WTC11 (cell line): ENCODE measurements at regions not wholly inside any gene's neighbourhood (a gene's known extent, or its start where the extent isn't known, plus 50 kb on each side); places are given as distances from the start of the nearest gene placed in this dataset.

ENCODE experiments used
- ATAC-seq: fragments of 200-7000 bp; cut with Tn5 transposase; 2 replicates; pipeline ENCODE4 v1.10.0; 2021; ENCODE audit warnings: mild to moderate bottlenecking, moderate library complexity
- CTCF ChIA-PET: fragments of 300-600 bp; sonication (Branson Sonifier 250); formaldehyde crosslinking; loops from one replicate; lab custom pipeline; 2021; ENCODE audit warnings: antibody characterized with exemption; lab: Charles Lee
- POLR2A ChIA-PET: fragments of 350-600 bp; sonication (Branson Sonifier 250); formaldehyde crosslinking; loops from one replicate; lab custom pipeline; 2021; ENCODE audit warnings: antibody characterized with exemption; lab: Charles Lee
- DNase-seq: peaks from one replicate; pipeline ENCODE4 v3.0.0; 2021; ENCODE audit warnings: low spot score
- H3K27ac Mint-ChIP-seq: 2 replicates; pipeline ENCODE4 v1.8.0; 2021; ENCODE audit warnings: mixed read lengths
- H3K27me3 Mint-ChIP-seq: 2 replicates; pipeline ENCODE4 v1.8.0; 2021; ENCODE audit warnings: low read depth, mild to moderate bottlenecking, moderate library complexity, mixed read lengths
- H3K36me3 Mint-ChIP-seq: 2 replicates; pipeline ENCODE4 v1.8.0; 2021; ENCODE audit warnings: mixed read lengths
- H3K4me1 Mint-ChIP-seq: 2 replicates; pipeline ENCODE4 v1.8.0; 2022; ENCODE audit warnings: mixed read lengths
- H3K4me3 Mint-ChIP-seq: 2 replicates; pipeline ENCODE4 v1.8.0; 2021; ENCODE audit warnings: mild to moderate bottlenecking, moderate library complexity, mixed read lengths
- H3K9me3 Mint-ChIP-seq: 2 replicates; pipeline ENCODE4 v1.8.0; 2021; ENCODE audit warnings: mixed read lengths
- ELF4 ChIP-seq: sonication (generic); formaldehyde crosslinking; IDR thresholded peaks from 2 replicates; pipeline ENCODE4 v1.8.1; 2022; ENCODE audit warnings: low read depth, mild to moderate bottlenecking, moderate library complexity, missing genetic modification reagents
- ESRRA ChIP-seq: sonication (generic); formaldehyde crosslinking; IDR thresholded peaks from 2 replicates; pipeline ENCODE4 v1.8.1; 2022; ENCODE audit warnings: mild to moderate bottlenecking, missing genetic modification reagents, borderline replicate concordance
- NFYB ChIP-seq: sonication (generic); formaldehyde crosslinking; conservative IDR thresholded peaks from 2 replicates; pipeline ENCODE4 v1.8.0; 2022; ENCODE audit warnings: low read depth, missing genetic modification reagents
- RORB ChIP-seq: fragments of 250-450 bp; sonication (Bioruptor Pico); IDR thresholded peaks from 2 replicates; pipeline ENCODE4 v1.9.0; 2021; ENCODE audit warnings: mild to moderate bottlenecking
- TCF7 ChIP-seq: sonication (generic); formaldehyde crosslinking; IDR thresholded peaks from 2 replicates; pipeline ENCODE4 v1.8.0; 2022; ENCODE audit warnings: mild to moderate bottlenecking, low read depth, missing genetic modification reagents, moderate library complexity
- TF ChIP-seq, protein P1 (sequence below): sonication (generic); formaldehyde crosslinking; IDR thresholded peaks from 2 replicates; pipeline ENCODE4 v1.8.1; 2023; ENCODE audit warnings: mild to moderate bottlenecking, missing genetic modification reagents
- TF ChIP-seq, protein P2 (sequence below): fragments of 250-450 bp; sonication (Bioruptor Pico); IDR thresholded peaks from 2 replicates; pipeline ENCODE4 v1.9.0; 2021; ENCODE audit warnings: mild to moderate bottlenecking
- TF ChIP-seq, protein P3 (sequence below): sonication (generic); formaldehyde crosslinking; IDR thresholded peaks from 2 replicates; pipeline ENCODE4 v1.8.1; 2022; ENCODE audit warnings: missing genetic modification reagents, borderline replicate concordance
- TF ChIP-seq, protein P4 (sequence below): sonication (generic); formaldehyde crosslinking; IDR thresholded peaks from 2 replicates; pipeline ENCODE4 v1.8.1; 2022; ENCODE audit warnings: mild to moderate bottlenecking, missing genetic modification reagents, moderate library complexity, borderline replicate concordance
- TF ChIP-seq, protein P5 (sequence below): sonication (generic); formaldehyde crosslinking; IDR thresholded peaks from 2 replicates; pipeline ENCODE4 v1.8.1; 2023; ENCODE audit warnings: mild to moderate bottlenecking, moderate library complexity, missing genetic modification reagents
- TF ChIP-seq, protein P6 (sequence below): fragments of 250-450 bp; sonication (Bioruptor Pico); IDR thresholded peaks from 2 replicates; pipeline ENCODE4 v2.1.2; 2022; ENCODE audit warnings: mild to moderate bottlenecking, moderate library complexity
- TF ChIP-seq, protein P7 (sequence below): fragments of 250-450 bp; sonication (Bioruptor Pico); conservative IDR thresholded peaks from 2 replicates; pipeline ENCODE4 v1.9.0; 2021; ENCODE audit warnings: mild to moderate bottlenecking
- TF ChIP-seq, protein P8 (sequence below): sonication (generic); formaldehyde crosslinking; IDR thresholded peaks from 2 replicates; pipeline ENCODE4 v1.8.1; 2022; ENCODE audit warnings: low read depth, missing genetic modification reagents, borderline replicate concordance

DNA sequence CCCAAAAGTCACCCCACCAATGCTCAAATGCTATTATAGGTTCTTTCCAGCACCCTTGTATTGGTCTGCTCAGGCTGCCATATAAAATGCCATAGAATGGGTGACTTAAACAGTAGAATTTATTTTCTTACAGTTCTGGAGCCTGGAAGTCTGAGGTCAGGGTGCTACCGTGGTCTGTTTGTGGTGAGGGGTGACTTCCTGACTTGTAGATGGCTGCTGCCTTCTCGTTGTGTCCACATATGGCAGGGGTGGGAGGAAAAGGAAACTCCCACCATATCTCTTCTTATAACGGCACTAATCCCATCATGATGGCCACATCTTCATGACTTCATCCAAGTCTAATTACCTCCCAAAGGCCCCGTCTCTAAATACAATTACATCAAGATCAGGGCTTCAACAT, 257.8 kb upstream of the TARS1 start (continued):
- TF ChIP-seq, protein P1, sequence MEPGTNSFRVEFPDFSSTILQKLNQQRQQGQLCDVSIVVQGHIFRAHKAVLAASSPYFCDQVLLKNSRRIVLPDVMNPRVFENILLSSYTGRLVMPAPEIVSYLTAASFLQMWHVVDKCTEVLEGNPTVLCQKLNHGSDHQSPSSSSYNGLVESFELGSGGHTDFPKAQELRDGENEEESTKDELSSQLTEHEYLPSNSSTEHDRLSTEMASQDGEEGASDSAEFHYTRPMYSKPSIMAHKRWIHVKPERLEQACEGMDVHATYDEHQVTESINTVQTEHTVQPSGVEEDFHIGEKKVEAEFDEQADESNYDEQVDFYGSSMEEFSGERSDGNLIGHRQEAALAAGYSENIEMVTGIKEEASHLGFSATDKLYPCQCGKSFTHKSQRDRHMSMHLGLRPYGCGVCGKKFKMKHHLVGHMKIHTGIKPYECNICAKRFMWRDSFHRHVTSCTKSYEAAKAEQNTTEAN (CRISPR knock-in tag) = no peak
- TF ChIP-seq RORB (CRISPR knock-in tag) (no peak), ELF4 (CRISPR knock-in tag) (no peak)
- TF ChIP-seq, protein P2, sequence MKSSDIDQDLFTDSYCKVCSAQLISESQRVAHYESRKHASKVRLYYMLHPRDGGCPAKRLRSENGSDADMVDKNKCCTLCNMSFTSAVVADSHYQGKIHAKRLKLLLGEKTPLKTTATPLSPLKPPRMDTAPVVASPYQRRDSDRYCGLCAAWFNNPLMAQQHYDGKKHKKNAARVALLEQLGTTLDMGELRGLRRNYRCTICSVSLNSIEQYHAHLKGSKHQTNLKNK (CRISPR knock-in tag) = no peak
- TF ChIP-seq, protein P3, sequence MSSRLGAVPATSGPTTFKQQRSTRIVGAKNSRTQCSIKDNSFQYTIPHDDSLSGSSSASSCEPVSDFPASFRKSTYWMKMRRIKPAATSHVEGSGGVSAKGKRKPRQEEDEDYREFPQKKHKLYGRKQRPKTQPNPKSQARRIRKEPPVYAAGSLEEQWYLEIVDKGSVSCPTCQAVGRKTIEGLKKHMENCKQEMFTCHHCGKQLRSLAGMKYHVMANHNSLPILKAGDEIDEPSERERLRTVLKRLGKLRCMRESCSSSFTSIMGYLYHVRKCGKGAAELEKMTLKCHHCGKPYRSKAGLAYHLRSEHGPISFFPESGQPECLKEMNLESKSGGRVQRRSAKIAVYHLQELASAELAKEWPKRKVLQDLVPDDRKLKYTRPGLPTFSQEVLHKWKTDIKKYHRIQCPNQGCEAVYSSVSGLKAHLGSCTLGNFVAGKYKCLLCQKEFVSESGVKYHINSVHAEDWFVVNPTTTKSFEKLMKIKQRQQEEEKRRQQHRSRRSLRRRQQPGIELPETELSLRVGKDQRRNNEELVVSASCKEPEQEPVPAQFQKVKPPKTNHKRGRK (CRISPR knock-in tag) = no peak
- TF ChIP-seq, protein P4, sequence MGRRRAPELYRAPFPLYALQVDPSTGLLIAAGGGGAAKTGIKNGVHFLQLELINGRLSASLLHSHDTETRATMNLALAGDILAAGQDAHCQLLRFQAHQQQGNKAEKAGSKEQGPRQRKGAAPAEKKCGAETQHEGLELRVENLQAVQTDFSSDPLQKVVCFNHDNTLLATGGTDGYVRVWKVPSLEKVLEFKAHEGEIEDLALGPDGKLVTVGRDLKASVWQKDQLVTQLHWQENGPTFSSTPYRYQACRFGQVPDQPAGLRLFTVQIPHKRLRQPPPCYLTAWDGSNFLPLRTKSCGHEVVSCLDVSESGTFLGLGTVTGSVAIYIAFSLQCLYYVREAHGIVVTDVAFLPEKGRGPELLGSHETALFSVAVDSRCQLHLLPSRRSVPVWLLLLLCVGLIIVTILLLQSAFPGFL = no peak
- TF ChIP-seq, protein P5, sequence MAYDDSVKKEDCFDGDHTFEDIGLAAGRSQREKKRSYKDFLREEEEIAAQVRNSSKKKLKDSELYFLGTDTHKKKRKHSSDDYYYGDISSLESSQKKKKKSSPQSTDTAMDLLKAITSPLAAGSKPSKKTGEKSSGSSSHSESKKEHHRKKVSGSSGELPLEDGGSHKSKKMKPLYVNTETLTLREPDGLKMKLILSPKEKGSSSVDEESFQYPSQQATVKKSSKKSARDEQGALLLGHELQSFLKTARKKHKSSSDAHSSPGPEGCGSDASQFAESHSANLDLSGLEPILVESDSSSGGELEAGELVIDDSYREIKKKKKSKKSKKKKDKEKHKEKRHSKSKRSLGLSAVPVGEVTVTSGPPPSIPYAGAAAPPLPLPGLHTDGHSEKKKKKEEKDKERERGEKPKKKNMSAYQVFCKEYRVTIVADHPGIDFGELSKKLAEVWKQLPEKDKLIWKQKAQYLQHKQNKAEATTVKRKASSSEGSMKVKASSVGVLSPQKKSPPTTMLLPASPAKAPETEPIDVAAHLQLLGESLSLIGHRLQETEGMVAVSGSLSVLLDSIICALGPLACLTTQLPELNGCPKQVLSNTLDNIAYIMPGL (CRISPR knock-in tag) = no peak

DNA sequence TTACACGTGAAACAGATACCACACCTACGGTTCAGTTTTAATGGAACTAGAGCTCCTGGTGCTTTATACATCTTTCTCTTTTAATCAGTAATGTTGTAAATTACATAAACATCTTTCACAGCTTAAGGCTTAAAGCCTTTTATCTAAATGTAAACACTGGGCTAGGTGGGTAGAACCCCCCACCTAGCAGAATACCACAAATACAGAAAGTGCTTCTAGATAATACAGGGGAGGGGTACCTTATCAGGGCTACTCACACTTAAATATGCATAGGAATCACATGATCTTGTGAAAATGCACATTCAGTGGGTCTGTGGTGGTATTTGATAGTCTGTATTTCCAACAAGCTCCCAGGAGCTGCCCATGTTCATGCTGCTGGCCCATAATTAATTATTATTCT, 256.4 kb upstream of the TARS1 start:
- DNase-seq (no peak), ATAC-seq (no peak)
- TF ChIP-seq, protein P6, sequence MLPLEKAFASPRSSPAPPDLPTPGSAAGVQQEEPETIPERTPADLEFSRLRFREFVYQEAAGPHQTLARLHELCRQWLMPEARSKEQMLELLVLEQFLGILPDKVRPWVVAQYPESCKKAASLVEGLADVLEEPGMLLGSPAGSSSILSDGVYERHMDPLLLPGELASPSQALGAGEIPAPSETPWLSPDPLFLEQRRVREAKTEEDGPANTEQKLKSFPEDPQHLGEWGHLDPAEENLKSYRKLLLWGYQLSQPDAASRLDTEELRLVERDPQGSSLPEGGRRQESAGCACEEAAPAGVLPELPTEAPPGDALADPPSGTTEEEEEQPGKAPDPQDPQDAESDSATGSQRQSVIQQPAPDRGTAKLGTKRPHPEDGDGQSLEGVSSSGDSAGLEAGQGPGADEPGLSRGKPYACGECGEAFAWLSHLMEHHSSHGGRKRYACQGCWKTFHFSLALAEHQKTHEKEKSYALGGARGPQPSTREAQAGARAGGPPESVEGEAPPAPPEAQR (CRISPR knock-in tag) = no peak
- no peak for TF ChIP-seq TCF7 (CRISPR knock-in tag)
- TF ChIP-seq ESRRA (CRISPR knock-in tag) = no peak
- TF ChIP-seq, protein P7, sequence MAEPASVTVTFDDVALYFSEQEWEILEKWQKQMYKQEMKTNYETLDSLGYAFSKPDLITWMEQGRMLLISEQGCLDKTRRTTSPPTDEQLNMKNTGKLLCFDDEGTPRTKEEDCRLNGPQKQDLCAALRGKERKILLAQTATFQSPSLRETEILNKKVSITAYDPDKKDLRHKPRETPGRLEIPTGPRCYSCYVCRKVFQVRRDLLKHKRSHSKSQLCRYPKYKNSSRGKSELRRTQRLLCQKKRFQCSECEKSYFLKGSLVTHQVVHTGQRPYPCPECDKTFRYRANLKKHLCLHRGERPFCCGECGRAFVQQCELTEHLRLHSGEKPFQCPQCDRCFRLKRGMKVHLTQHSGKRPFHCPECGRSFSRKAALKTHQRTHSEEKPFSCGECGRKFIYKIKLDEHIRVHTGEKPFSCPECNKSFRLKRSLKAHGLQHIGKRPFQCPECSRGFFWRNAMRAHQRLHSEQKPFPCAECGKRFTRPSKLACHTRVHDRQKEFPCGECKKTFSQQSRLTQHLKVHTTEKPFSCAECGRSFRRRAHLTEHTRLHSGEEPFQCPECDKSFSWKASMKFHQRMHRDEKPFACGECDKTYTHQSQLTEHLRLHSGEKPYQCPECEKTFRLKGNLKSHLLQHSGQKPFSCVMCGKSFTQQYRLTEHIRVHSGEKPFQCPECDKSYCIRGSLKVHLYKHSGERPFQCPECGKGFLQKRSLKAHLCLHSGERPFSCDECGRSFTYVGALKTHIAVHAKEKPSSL (CRISPR knock-in tag) = no peak
- TF ChIP-seq NFYB = no peak
- TF ChIP-seq, protein P8, sequence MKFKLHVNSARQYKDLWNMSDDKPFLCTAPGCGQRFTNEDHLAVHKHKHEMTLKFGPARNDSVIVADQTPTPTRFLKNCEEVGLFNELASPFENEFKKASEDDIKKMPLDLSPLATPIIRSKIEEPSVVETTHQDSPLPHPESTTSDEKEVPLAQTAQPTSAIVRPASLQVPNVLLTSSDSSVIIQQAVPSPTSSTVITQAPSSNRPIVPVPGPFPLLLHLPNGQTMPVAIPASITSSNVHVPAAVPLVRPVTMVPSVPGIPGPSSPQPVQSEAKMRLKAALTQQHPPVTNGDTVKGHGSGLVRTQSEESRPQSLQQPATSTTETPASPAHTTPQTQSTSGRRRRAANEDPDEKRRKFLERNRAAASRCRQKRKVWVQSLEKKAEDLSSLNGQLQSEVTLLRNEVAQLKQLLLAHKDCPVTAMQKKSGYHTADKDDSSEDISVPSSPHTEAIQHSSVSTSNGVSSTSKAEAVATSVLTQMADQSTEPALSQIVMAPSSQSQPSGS (CRISPR knock-in tag) = no peak
- peaks cover 9% of the 10 kb centered on the region for H3K9me3 Mint-ChIP-seq
- ChIA-PET CTCF (no interaction called here), POLR2A (no interaction called here)
- H3K27me3 Mint-ChIP-seq = peaks cover 51% of the 10 kb centered on the region
- H3K4me1 Mint-ChIP-seq = no peaks in the 10 kb centered on the region
- H3K27ac Mint-ChIP-seq = no peak overlapping the region
- no peak overlapping the region for H3K4me3 Mint-ChIP-seq
- peaks cover 4% of the 10 kb centered on the region; the same call in 1 of the 2 replicates for H3K36me3 Mint-ChIP-seq
